ENCODE measurements at regions not wholly inside any gene's neighbourhood (a gene's known extent, or its start where the extent isn't known, plus 50 kb on each side); places are given as distances from the start of the nearest gene placed in this dataset.

GRCh38 chr10:2173327-2173726 lies 436.0 kb upstream of the ADARB2 start:
- no peak for DNase-seq (ENCODE audit: low read depth)

- no peak for DNase-seq (ENCODE audit: low read depth)
These were observed 428.6 kb upstream of the ADARB2 start for GRCh38 chr10:2165771-2166460.

DNA sequence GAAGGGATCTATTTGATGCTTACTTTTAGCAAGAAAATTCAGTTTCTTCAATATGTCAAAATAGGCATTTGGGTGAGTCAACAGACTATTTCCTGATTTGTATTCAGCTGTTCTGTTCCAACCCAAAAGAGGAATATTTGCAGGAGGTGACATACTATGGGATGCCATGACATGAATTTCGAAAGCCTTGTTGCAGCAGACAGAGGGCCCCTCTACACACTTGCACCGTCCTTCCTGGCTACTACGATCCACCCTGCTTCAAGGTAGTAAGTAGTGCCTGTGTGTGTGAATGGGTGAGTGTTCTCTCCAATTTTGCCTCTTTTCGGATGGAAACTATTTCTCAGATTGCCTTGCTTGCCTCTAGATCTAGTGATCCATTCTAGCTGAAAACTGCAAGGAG lies 413.0 kb upstream of the ADARB2 start:
- no peak for DNase-seq (ENCODE audit: low read depth)

- DNase-seq (ENCODE audit: low read depth) = no peak
These were observed 408.7 kb upstream of the ADARB2 start for GRCh38 chr10:2145926-2146478.

- DNase-seq (ENCODE audit: low read depth) = no peak
These were observed 408.2 kb upstream of the ADARB2 start for GRCh38 chr10:2145491-2145890.

- DNase-seq (ENCODE audit: low read depth) = no peak
These were observed 407.3 kb upstream of the ADARB2 start for GRCh38 chr10:2144584-2144983.

DNA sequence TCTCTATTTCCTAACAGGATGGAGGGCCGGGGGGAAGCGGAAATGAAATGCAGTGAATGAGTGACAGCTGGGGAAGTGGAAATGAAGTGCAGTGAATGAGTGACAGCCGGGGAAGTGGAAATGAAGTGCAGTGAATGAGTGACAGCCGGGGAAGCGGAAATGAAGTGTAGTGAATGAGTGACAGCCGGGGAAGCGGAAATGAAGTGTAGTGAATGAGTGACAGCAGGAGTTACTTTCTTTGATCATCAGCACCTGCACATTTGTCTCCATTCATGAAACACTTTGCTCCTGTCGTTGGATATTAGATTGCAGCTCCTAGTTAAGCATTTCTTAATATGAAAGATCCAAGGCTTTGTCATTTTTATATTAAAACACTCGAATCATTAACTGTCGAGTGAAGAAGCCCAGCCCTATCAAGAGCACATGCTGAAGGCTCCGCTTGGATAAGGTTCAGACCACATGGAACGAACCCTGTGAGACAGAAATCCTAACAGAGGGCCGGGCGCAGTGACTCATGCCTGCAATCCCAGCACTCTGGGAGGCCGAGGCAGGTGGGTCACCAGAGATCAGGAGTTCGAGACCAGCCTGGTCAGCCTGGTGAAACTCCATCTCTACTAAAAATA lies 406.0 kb upstream of the ADARB2 start:
- no peak for DNase-seq (ENCODE audit: low read depth)

- DNase-seq (ENCODE audit: low read depth) = no peak
These were observed 402.4 kb upstream of the ADARB2 start for GRCh38 chr10:2139746-2140145.

DNA sequence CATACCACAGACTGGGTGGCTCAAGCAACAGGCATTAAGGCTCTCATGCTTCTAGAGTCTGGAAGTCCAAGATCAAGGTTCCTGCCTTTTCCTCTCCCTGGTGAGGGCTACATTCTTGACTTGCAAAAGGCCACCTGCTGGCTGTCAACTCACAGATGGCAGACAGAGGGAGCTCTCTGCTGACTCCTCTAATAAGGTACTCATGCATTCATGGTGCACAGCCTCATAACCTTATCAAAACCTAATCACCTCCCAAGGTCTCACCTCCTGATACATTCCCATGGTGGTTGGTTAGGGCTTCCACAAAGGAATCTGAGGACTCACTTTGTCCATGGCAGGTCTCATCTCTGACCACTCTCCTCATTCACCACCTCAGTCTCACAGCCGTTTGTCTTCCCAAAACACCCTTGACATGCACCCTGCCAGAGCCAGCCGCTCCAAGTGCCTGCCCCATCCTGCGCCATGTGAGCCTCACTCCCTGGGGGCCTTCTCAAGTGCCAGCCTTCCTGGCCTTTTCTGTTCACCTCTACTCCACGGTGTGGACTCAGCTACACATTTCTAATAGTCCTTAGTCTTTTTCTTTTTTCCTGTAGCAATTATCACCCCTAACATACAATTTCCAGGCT lies 400.3 kb upstream of the ADARB2 start:
- no peak for DNase-seq (ENCODE audit: low read depth)

GRCh38 chr10:2130705-2131305 lies 393.5 kb upstream of the ADARB2 start:
- no peak for DNase-seq (ENCODE audit: low read depth)

GRCh38 chr10:2128991-2129390 lies 391.7 kb upstream of the ADARB2 start:
- no peak for DNase-seq (ENCODE audit: low read depth)

- no peak for DNase-seq (ENCODE audit: low read depth)
These were observed 386.8 kb upstream of the ADARB2 start for GRCh38 chr10:2124135-2124534.

- DNase-seq (ENCODE audit: low read depth) = no peak
These were observed 385.3 kb upstream of the ADARB2 start for GRCh38 chr10:2122431-2123124.

GRCh38 chr10:2121929-2122328 lies 384.6 kb upstream of the ADARB2 start:
- DNase-seq (ENCODE audit: low read depth) = no peak

- DNase-seq (ENCODE audit: low read depth) = no peak
These were observed 384.0 kb upstream of the ADARB2 start for GRCh38 chr10:2121315-2121714.

- no peak for DNase-seq (ENCODE audit: low read depth)
These were observed 383.4 kb upstream of the ADARB2 start for GRCh38 chr10:2120746-2121145.

DNA sequence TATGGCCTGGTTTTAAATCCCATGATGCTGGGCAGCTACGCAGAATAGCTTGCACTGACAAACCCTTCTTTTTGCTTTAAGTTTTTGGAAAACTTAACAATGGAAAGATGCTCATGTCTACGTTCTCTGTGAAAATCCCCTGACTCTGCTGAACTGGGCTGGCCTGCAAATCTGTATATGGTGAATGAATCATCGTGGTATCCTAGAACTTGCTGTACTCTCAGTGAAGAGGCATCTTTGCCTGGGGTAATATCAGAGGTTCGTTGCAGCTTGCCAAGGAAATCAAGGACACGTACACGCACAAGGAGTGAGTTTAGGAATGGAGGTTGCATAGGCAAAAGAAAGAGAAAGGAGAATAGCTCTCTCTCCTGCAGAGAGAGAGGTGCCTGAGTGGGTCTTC lies 382.0 kb upstream of the ADARB2 start:
- DNase-seq (ENCODE audit: low read depth) = no peak

DNA sequence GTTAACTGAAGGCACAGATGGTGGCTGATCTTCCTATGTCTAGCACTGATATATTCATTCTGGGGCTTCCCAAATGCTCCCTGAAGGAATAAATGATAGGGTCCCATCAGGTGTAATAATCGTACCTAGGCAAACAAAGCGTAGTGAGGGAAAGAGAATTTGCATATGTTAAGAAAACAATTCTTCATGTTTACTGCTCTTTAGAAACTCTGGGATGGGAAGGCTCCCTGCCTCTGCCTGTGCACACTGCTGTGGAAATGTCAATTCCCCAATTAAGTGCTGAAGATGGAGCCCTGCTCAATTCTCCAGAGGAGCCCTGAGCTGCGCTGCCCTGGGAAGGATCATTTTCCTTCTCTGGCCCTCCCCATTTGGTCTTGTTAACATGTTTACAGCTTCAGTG lies 380.9 kb upstream of the ADARB2 start:
- no peak for DNase-seq (ENCODE audit: low read depth)

GRCh38 chr10:2117641-2118040 lies 380.3 kb upstream of the ADARB2 start:
- no peak for DNase-seq (ENCODE audit: low read depth)

- DNase-seq (ENCODE audit: low read depth) = no peak
These were observed 374.6 kb upstream of the ADARB2 start for GRCh38 chr10:2111965-2112364.

DNA sequence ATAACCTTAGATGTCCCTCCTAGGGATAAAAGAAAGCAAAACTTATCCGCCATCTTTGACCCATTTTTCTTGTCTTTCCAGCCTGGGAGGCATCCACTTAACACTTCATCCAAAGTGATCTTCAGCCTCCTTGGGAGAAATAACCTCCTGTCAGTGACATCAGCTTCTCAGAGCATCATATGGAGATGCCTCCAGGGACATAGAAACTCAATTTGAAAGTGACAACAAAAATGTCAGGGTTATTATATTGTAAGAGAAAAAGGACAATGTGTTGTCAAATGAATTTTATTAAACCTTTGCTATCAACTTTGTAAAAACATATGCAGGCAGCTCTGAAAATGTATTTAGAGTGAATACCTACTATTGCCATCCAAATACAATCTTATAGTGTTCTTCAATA lies 371.2 kb upstream of the ADARB2 start:
- DNase-seq (ENCODE audit: low read depth) = no peak

DNA sequence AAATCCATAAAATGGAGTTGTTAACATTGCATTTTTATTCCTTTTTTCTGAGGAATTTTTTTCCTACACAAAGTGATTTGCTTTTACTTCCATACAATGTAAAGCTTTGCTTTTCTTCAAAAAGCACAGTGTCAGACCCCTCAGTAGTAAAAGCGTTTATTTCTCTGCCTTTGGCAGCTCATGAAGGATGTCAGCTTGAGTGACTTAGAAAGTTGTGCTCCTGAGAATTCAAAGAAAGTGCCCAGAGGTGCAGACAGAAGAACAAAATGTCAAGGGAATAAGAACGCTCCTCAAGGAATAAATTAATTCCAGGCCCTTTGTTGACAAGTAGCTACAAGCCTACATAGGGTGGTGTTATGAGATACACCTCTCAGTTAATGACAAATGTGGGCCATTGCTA lies 369.3 kb upstream of the ADARB2 start:
- no peak for DNase-seq (ENCODE audit: low read depth)
